PC-3 (cell line): ENCODE measurements at regions not wholly inside any gene's neighbourhood (a gene's known extent, or its start where the extent isn't known, plus 50 kb on each side); places are given as distances from the start of the nearest gene placed in this dataset.

Experiments used
- EZH2 ChIP-seq: fragments of 300-600 bp; sonication (generic); IDR thresholded peaks from one replicate; pipeline ENCODE4 v1.6.1; 2017; ENCODE audit warnings: antibody characterized with exemption, mild to moderate bottlenecking, low read length; ENCODE audit not compliant: unreplicated experiment
- TF ChIP-seq, protein P1 (sequence below): fragments of 300-600 bp; sonication (generic); conservative IDR thresholded peaks from 2 replicates; pipeline ENCODE4 v1.5.1; 2017; ENCODE audit warnings: antibody characterized with exemption, low read depth, mild to moderate bottlenecking, low read length

DNA sequence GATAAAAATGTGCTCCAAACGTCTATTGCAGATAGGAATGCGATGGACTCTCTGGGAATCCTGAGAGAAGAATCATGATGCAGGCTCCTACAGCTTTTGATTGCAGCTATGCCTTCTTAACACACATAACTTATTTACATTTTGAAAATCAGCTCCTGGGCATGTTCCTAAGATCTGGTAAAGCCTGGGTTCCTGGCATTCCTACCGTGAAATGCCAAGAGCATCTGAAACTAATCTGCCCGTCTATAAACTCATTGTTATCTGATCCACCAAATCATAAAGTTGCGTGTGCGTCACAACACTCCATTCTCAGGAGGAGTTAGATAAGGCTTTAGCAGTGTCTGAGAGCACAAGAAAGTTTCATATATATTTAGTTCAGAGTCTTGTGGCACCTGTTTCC, 79.0 kb upstream of the VGLL3 start:
- TF ChIP-seq, protein P1, sequence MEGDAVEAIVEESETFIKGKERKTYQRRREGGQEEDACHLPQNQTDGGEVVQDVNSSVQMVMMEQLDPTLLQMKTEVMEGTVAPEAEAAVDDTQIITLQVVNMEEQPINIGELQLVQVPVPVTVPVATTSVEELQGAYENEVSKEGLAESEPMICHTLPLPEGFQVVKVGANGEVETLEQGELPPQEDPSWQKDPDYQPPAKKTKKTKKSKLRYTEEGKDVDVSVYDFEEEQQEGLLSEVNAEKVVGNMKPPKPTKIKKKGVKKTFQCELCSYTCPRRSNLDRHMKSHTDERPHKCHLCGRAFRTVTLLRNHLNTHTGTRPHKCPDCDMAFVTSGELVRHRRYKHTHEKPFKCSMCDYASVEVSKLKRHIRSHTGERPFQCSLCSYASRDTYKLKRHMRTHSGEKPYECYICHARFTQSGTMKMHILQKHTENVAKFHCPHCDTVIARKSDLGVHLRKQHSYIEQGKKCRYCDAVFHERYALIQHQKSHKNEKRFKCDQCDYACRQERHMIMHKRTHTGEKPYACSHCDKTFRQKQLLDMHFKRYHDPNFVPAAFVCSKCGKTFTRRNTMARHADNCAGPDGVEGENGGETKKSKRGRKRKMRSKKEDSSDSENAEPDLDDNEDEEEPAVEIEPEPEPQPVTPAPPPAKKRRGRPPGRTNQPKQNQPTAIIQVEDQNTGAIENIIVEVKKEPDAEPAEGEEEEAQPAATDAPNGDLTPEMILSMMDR, result no peak
- TF ChIP-seq EZH2, result no peak
